NOMO-1 treated with dmso at 0.1 percent for 144 hours (cell line): ENCODE measurements at regions not wholly inside any gene's neighbourhood (a gene's known extent, or its start where the extent isn't known, plus 50 kb on each side); places are given as distances from the start of the nearest gene placed in this dataset.

ENCODE experiments used
- DNase-seq: peaks from one replicate; lab custom pipeline; 2025; ENCODE audit not compliant: unreplicated experiment; lab: John Stamatoyannopoulos, UW

- no peak for DNase-seq
These were observed 1192.2 kb downstream of the UQCRFS1 start for GRCh38 chr19:28020619-28021258.

DNA sequence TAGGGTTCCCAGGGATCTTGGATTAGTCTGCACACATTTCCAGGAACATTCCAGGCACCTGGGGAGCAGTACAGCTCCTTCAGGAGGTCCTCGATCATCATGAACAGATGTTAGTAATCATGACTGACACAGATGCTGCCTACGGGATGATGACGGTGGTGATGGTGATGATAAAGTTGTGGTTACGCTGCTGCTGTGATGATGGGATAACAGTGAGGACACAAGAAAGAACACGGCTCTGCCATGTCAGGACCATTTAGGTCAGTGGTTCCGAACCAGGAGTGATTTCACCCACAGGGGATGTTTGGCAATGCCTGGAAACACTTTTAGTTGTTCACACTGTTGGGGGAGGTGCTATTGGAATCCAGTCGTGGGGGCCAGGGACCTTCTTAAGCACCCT is 1193.0 kb downstream of the UQCRFS1 start:
- no peak for DNase-seq

DNA sequence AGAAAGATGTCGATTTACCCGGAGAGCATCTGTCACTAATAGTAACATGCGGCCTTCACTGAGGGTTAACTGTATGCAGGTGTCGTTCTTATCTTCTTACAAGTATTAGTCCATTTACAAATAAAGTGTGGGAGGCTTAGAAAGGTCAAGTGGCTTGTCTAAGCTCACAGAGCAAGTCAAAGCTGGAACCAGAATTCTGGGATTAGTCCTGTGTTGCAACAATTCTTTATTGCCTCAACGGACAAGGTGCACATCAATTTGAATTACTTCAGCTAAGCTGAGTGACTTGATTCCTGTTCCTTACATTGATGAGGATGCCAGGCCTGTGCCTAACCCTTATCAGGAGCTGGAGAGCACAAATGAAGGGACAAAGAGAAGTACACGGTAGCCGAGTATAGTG is 1193.6 kb downstream of the UQCRFS1 start:
- no peak for DNase-seq

- DNase-seq = no peak
These were observed 1194.5 kb downstream of the UQCRFS1 start for GRCh38 chr19:28018499-28018898.

DNA sequence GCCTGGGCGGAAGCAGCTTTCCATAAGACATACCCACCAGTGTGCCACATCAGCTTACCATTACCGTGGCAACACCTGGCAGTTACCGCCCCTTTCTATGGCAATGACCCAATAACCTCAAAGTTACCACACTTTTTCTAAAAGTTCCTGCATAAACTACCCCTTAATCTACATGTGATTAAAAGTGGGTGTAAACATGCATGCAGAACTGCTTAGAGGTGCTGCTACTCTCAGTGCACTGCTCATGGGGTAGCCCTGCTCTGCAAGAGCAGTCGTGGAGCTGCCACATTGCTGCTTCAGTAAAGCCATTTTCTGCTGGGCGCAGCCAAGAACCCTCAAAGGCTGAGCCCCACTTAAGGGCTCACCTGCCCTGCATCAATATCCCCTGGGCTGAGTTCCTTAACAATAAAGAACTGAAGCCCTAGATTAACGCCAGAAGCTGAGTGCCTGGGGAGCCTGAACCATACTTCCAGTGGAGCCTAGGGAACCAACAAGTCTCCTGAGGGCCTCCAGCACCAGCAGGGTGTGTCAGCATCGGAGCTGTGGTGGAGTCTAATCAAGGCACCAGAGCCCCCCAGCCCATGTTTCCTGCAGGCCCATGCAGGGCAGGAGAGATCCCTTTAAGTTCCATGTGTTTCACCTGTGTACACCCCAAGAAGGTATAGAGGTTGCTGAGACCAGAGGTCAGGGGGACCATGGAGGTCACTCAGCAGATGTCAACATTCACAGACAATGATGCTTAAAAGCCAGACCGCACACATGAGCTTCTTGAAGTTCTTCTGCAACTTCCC is 1198.1 kb downstream of the UQCRFS1 start:
- DNase-seq = no peak

GRCh38 chr19:28012361-28012760 is 1200.6 kb downstream of the UQCRFS1 start:
- DNase-seq = no peak

DNA sequence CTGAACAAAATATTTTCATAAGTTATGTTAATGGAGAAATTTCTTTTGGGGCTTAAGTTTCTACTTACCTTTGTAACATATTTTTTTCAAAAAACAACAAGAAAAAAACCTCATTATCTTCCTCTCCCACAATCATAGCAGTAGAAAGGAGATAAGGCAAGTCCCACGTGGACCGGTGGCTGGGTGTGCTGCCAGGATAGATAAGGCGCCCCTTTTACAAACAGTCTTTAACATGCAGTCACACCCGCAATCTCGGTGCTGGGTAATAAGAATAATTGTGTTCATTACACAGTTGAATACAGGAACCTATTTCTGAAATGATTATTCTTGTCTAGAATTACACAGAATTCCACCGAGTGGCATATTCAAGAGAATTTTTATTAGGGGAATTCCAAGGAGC is 1202.3 kb downstream of the UQCRFS1 start:
- no peak for DNase-seq

- no peak for DNase-seq
These were observed 1203.3 kb downstream of the UQCRFS1 start for GRCh38 chr19:28009696-28010095.

DNA sequence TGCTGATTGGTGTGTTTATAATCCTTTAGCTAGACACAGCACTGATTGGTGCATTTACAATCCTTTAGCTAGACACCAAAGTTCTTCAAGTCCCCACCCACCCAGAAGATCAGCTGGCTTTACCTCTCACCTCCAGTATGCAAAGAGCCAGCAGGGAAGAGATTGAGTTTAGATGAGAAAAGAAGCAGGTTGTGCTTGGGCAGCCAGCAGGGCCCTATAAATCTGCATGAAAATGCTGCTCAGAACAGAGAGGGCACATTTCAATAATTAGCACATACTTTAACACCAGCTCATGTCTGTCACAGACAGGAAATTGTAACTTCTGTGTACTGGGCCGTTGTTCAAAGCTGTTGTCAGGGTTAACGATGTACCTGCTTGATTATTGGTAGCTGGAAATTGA is 1204.3 kb downstream of the UQCRFS1 start:
- DNase-seq = no peak

DNA sequence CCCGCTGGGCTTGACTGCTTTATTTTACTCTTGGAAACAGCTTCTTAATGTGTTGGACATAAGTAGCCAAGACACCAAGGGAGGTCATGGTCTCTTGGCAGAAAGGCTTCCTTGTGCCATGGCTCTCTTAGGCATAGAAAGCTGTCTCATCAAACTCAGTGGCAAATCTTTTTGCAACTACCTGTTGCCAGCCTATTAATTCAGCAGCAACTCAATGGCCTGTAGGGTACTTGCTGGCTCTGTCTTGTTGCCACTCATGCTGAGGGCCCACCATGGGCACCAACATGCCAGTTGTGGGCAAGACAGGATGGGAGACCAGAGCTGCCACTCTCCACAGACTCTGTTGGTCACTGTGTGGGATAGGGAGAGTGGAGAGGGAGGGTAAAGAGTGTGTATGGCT is 1209.4 kb downstream of the UQCRFS1 start:
- DNase-seq = no peak

DNA sequence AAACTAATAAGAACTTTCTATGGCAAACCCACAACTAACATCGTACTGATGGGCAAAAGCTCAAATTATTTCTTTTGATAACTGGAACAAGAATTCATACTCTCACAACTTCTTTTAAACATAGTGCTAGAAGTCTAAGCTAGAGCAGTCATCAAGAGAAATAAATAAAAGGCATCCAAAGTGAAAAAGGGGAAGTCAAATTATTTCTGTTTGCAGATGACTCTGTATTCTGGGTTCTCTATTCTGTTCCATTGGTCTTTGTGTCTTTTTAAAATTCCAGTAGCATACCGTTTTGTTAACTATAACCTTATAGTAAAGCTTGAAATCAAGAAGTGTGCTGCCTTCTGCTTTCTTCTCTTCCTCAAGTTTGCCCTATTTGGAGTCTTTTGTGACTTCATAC is 1215.9 kb downstream of the UQCRFS1 start:
- DNase-seq = no peak

DNA sequence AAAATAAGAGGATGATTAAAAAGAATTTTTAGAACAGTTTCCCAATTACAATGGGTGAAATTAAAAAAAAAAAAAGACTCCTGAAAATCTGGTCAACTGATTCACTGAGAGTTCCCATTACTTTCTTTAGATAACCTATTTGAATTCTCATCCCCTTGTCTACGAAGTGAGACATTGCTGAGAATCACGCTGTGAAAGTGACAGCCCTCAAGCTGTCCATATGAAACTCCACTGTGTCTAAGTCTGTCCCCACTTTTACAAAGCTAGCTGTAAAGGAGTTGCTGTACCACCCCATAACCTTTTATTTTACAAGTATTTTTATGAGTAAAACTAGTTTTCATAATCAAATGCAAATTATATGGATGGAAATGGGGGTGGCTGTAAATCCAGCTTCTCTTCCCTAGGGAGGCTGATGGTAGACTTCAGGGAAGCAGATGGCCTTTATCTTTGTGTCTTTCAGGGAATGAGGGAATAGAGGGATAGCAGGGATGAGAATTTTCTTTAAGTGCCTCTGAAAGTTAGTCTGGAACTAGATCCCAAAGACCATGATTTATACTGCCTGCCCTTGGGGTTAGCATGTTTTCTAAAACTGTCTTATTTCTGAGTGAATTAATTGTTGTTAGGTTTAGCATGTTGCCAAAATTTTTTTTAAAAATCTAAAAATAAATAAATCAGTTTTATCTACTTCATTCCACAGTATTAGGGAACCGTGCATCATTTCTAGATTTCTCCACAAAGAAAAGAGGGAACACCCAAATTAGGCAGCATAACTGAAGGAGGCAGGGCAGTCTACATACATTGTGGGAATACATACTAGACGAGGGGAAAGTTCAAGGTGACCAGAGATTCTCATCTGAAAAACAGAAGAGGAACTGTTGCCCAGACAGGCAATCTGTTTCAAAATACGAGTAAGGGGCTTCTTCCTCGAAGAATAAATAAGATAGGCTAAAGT is 1219.1 kb downstream of the UQCRFS1 start:
- no peak for DNase-seq

GRCh38 chr19:27986299-27986698 is 1226.7 kb downstream of the UQCRFS1 start:
- DNase-seq = no peak

DNA sequence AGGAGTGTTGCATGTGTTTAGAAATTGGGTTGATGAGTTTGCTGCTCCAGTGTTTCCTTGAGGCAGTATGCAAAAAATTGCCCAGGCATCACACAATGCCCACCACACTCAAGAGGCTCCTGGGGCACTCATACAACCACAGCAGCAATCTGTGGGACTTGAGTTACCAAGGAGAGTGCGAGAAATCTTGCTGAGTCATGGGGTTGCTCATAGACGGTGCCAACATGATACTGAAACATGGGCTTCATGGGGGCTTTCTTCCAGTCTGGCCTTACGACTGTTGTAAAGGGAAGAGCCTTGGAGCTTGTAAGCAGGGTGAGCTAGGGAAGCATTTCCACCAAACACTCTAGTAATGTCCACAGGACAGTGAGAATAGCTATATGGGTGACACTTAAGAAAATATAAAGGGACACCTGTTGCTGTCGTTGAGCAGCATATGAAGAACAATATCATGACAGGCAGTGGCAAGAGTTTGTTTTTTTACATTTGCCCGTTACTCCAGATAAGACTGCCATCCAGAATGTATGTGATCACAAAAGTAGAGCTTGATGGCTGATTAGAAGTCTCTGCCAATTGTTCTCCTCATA is 1237.4 kb downstream of the UQCRFS1 start:
- no peak for DNase-seq

GRCh38 chr19:27974082-27974513 is 1238.9 kb downstream of the UQCRFS1 start:
- no peak for DNase-seq

DNA sequence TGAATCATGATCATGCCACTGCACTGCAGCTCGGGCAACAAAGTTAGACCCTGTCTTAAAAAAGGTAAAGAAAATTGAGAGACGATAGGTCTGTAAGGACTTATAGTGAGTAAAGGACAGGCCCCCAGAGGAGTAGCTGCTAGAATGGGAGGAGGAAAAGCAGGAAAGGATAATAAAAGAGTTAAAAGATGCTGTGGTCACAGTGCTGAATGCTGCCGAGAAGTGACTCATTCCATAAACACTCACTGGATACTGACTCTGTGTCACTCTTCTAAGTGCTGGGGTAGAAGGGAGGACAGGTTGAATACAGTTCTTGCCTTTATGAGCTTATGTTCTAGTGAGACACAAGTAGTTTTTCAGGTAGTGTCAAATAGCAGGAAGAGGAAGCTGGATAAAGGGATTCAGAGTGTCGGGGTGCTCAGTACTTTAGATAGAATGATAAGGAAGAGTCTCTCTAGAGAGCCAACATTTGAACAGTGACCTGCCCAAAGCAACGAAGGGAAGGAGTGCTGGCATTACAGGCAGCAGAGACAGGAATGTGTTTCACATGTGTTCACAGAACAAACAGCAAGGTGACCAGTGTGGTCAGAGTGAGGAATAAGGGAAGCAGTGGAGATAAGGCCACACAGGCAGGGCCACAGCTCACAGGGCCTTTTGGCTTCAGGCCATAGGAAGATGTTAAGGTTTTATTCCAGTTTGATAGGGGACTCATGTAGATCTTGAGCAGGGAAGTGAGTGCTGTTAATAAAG is 1240.5 kb downstream of the UQCRFS1 start:
- no peak for DNase-seq

DNA sequence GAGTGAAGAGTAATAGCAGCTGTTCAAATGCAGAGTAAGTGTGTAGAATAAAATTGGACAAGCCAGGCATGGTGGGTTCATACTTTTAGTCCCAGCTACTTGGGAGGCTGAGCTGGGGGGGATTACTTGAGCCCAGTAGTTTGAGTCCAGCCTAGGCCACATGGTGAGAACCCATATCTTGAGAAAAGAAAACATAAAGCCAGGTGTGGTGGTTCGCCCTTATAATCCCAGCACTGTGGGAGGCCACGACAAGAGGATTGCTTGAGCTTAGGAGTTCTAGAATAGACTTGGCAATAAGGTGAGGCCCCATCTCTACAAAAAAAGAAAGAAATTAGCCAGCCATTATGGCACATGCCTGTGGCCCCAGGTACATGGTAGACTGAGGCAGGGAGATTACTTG is 1241.1 kb downstream of the UQCRFS1 start:
- no peak for DNase-seq

GRCh38 chr19:27971071-27971470 is 1241.9 kb downstream of the UQCRFS1 start:
- no peak for DNase-seq

DNA sequence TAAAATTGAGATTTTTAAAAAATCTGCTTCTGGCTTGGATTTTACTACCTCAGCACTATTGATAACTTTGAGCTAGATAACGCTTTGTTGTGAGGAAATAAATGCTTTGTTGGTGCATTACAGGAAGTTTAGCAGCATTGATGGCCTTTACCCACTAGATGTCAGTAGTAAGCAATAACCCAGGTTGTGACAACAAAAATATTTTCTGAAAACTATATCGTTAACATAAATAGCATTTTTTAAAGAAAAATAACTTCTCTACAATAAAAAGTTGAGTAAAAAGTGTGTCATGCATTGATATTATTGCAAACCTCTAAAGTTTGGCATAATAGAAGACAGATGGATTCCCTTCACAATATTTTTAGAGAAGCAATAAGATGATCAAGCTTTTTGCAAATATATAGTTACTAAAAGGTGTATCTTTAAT is 1246.5 kb downstream of the UQCRFS1 start:
- DNase-seq = no peak

DNA sequence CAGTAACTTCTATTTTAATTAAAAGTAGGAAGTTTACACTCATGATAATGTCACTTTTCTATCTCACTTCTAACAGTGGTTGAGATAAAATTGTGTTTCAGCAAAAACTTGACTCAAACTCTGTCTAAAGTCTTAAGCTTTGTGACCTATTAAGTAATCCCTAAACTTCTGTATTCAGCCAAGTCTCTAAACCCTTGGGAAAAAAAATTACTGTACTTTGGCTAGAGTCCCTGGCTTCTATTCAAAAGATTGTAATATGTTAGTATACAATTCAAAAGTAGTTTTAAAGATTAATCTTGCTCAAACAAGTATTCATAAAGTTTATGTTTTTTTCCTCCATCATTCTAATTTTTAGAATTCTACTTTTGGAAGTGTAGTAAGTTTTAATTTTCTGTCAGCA is 1248.8 kb downstream of the UQCRFS1 start:
- DNase-seq = no peak
